ENCODE measurements at regions not wholly inside any gene's neighbourhood (a gene's known extent, or its start where the extent isn't known, plus 50 kb on each side); places are given as distances from the start of the nearest gene placed in this dataset.

DNA sequence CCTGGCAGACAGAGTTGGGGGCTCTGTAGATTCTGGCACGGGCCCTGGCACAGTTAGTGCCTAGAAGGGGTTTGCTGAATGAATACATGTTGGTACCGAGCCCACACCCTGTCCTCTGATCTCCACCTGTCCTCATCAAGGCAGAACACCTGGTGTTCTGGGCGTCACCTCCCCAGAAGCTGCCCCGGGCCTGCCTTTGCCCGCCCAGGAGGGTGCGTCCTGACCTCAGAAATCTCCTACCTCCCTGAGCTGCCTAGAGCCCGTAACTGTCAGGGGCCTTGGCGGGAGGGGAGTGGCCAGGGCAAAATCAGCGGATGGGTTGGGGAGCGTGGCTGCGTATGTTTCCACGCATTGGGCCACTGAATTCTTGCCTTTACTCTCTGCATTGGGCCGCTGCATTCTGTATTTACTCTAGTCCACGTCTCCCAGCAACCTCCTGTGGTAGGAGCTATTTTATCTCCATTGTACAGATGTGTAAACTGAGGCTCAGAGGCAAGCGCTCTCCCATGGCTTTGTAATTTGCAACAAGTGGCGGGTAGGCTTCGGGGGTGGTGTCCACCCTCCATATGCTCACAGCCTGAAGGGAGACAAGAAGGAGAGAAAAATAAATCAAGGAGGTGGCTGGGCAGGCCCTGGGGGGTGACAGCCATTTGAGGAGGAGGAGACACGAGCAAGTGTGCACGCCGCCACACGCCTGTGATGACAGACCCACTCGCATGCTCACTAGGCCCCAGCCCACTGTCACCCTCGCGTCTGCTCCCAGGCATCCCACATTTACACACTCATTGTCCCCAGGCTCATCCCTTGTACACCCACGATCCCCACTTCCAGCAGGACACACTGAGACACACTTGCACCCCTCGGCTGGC, 95.7 kb upstream of the WNT4 start:
- TF ChIP-seq POLR2AphosphoS5 (IDR thresholded peaks at IDR 0.05; ENCODE audit: low read depth): no peak
- TF ChIP-seq, protein P1, sequence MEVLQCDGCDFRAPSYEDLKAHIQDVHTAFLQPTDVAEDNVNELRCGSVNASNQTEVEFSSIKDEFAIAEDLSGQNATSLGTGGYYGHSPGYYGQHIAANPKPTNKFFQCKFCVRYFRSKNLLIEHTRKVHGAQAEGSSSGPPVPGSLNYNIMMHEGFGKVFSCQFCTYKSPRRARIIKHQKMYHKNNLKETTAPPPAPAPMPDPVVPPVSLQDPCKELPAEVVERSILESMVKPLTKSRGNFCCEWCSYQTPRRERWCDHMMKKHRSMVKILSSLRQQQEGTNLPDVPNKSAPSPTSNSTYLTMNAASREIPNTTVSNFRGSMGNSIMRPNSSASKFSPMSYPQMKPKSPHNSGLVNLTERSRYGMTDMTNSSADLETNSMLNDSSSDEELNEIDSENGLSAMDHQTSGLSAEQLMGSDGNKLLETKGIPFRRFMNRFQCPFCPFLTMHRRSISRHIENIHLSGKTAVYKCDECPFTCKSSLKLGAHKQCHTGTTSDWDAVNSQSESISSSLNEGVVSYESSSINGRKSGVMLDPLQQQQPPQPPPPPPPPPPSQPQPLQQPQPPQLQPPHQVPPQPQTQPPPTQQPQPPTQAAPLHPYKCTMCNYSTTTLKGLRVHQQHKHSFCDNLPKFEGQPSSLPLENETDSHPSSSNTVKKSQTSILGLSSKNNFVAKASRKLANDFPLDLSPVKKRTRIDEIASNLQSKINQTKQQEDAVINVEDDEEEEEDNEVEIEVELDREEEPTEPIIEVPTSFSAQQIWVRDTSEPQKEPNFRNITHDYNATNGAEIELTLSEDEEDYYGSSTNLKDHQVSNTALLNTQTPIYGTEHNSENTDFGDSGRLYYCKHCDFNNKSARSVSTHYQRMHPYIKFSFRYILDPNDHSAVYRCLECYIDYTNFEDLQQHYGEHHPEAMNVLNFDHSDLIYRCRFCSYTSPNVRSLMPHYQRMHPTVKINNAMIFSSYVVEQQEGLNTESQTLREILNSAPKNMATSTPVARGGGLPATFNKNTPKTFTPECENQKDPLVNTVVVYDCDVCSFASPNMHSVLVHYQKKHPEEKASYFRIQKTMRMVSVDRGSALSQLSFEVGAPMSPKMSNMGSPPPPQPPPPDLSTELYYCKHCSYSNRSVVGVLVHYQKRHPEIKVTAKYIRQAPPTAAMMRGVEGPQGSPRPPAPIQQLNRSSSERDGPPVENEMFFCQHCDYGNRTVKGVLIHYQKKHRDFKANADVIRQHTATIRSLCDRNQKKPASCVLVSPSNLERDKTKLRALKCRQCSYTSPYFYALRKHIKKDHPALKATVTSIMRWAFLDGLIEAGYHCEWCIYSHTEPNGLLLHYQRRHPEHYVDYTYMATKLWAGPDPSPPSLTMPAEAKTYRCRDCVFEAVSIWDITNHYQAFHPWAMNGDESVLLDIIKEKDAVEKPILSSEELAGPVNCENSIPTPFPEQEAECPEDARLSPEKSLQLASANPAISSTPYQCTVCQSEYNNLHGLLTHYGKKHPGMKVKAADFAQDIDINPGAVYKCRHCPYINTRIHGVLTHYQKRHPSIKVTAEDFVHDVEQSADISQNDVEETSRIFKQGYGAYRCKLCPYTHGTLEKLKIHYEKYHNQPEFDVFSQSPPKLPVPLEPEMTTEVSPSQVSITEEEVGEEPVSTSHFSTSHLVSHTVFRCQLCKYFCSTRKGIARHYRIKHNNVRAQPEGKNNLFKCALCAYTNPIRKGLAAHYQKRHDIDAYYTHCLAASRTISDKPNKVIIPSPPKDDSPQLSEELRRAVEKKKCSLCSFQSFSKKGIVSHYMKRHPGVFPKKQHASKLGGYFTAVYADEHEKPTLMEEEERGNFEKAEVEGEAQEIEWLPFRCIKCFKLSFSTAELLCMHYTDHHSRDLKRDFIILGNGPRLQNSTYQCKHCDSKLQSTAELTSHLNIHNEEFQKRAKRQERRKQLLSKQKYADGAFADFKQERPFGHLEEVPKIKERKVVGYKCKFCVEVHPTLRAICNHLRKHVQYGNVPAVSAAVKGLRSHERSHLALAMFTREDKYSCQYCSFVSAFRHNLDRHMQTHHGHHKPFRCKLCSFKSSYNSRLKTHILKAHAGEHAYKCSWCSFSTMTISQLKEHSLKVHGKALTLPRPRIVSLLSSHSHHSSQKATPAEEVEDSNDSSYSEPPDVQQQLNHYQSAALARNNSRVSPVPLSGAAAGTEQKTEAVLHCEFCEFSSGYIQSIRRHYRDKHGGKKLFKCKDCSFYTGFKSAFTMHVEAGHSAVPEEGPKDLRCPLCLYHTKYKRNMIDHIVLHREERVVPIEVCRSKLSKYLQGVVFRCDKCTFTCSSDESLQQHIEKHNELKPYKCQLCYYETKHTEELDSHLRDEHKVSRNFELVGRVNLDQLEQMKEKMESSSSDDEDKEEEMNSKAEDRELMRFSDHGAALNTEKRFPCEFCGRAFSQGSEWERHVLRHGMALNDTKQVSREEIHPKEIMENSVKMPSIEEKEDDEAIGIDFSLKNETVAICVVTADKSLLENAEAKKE (CRISPR knock-in tag; IDR thresholded peaks at IDR 0.05): no peak
- TF ChIP-seq, protein P2, sequence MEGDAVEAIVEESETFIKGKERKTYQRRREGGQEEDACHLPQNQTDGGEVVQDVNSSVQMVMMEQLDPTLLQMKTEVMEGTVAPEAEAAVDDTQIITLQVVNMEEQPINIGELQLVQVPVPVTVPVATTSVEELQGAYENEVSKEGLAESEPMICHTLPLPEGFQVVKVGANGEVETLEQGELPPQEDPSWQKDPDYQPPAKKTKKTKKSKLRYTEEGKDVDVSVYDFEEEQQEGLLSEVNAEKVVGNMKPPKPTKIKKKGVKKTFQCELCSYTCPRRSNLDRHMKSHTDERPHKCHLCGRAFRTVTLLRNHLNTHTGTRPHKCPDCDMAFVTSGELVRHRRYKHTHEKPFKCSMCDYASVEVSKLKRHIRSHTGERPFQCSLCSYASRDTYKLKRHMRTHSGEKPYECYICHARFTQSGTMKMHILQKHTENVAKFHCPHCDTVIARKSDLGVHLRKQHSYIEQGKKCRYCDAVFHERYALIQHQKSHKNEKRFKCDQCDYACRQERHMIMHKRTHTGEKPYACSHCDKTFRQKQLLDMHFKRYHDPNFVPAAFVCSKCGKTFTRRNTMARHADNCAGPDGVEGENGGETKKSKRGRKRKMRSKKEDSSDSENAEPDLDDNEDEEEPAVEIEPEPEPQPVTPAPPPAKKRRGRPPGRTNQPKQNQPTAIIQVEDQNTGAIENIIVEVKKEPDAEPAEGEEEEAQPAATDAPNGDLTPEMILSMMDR (conservative IDR thresholded peaks at IDR 0.05; ENCODE audit: low read depth in 2 of 2): 0 out of 4 replicates have a peak, but pooled peaks of 1 of the 2 experiments have one; percentile 8
- no peak overlapping the region for H3K27ac ChIP-seq (ENCODE audit: low read depth)
- H3K27me3 Mint-ChIP-seq (ENCODE audit: insufficient read depth, low read depth, poor library complexity): peaks cover 7% of the 10 kb centered on the region
- no peak overlapping the region for H3K4me2 ChIP-seq
- H3K9me2 ChIP-seq (ENCODE audit: insufficient read depth): no peaks in the 10 kb centered on the region
- no peaks in the 10 kb centered on the region for H3K27me3 ChIP-seq (ENCODE audit: insufficient read depth)
- ATAC-seq (no peak), DNase-seq (ENCODE audit: low spot score) (no peak)
- H3K27ac Mint-ChIP-seq: no peak overlapping the region
- H3K79me2 ChIP-seq (replicated peaks; ENCODE audit: insufficient read depth): no peaks in the 10 kb centered on the region
- no peaks in the 10 kb centered on the region for H3K9me3 Mint-ChIP-seq
- H3K4me3 Mint-ChIP-seq: no peak overlapping the region
- H3K4me3 ChIP-seq: no peak overlapping the region
- H4K20me1 ChIP-seq (replicated peaks; ENCODE audit: insufficient read depth): no peaks in the 10 kb centered on the region
- H3K4me1 Mint-ChIP-seq: peaks cover 15% of the 10 kb centered on the region
- H3K36me3 Mint-ChIP-seq (ENCODE audit: low read depth): no peaks in the 10 kb centered on the region
- H3F3A ChIP-seq (replicated peaks; ENCODE audit: low read depth): no peaks in the 10 kb centered on the region
- H3K36me3 ChIP-seq (ENCODE audit: insufficient read depth): no peaks in the 10 kb centered on the region
- no peak overlapping the region for H2AFZ ChIP-seq
- H3K4me1 ChIP-seq (ENCODE audit: insufficient read depth): peaks cover 10% of the 10 kb centered on the region
